ENCODE measurements at regions not wholly inside any gene's neighbourhood (a gene's known extent, or its start where the extent isn't known, plus 50 kb on each side); places are given as distances from the start of the nearest gene placed in this dataset.

DNA sequence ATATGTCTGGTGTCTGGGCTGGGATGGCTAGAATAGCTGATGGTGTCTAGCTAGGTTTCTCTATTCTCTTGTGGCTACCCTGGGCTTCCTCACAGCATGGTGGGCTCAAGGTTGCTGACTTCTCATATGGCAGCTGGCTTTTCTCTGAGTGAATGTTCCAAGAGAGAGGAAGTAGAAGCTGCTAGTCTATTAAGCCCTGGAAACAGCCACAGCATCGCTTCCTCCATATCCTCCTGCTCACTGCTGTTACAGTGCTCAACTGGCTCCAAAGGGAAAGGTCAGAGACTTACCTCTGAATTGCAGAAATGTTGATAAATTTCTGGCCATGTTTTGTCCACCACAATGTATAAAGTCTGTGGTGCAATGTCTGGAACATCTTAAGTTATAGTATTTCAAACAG lies 299.9 kb upstream of the ADAMTS9 start:
- H4K20me1 ChIP-seq (ENCODE audit: control insufficient read depth, insufficient read depth): no peaks in the 10 kb centered on the region
- RAD21 ChIA-PET (ENCODE audit: unreplicated experiment): no interaction called here
- no peaks in the 10 kb centered on the region for H3K9me3 ChIP-seq (replicated peaks; ENCODE audit: control insufficient read depth, insufficient read depth, low read length)
- H3K27ac ChIP-seq (ENCODE audit: control insufficient read depth, insufficient read depth): no peak overlapping the region
- ATAC-seq (no peak), DNase-seq (ENCODE audit: low read depth, low spot score) (no peak), FAIRE-seq (no peak)
- WGBS (ENCODE audit: insufficient coverage, insufficient replicate concordance, low lambda C conversion rate, missing lambda C conversion rate): 11% methylated on average over 1 of the region's 1 CpG
- in situ Hi-C loops (cut with MboI) (no loop called here), intact Hi-C loops (cut with micrococcal nuclease; ENCODE audit: unreplicated experiment) (no loop called here)
- H3K9ac ChIP-seq (ENCODE audit: control insufficient read depth, insufficient read depth, low read length): no peak overlapping the region
- POLR2A ChIA-PET: no interaction called here
- no peak overlapping the region for H3K4me2 ChIP-seq (ENCODE audit: control insufficient read depth, insufficient read depth)
- CTCF ChIA-PET: no interaction called here
- no peaks in the 10 kb centered on the region for H3K79me2 ChIP-seq (ENCODE audit: control insufficient read depth, insufficient read depth, low read length)
- no peak for TF ChIP-seq USF1 (IDR thresholded peaks at IDR 0.05; ENCODE audit: borderline replicate concordance, extremely low read length, insufficient read depth, low read depth, low read length)
- no peak for TF ChIP-seq CBX5 (IDR thresholded peaks at IDR 0.05; ENCODE audit: low read depth)
- TF ChIP-seq POU2F2 (IDR thresholded peaks at IDR 0.05; ENCODE audit: borderline replicate concordance, low read depth, low read length): no peak
- TF ChIP-seq CHD4 (IDR thresholded peaks at IDR 0.05): no peak
- TF ChIP-seq SIX5 (IDR thresholded peaks at IDR 0.05; ENCODE audit: low read depth, low read length, severe bottlenecking): no peak
- TF ChIP-seq HDAC2 (IDR thresholded peaks at IDR 0.05): no peak
- no peak for TF ChIP-seq JUND (IDR thresholded peaks at IDR 0.05; ENCODE audit: low read depth, low read length)
- no TSS peak for BruUV-seq (replicated peaks)
- no peaks in the 10 kb centered on the region for H3K4me1 ChIP-seq (ENCODE audit: control insufficient read depth, insufficient read depth, low read length)
- H2AFZ ChIP-seq (ENCODE audit: control insufficient read depth, low read depth, low read length): no peak overlapping the region
- no peak overlapping the region for H3K4me3 ChIP-seq
- H3K27me3 ChIP-seq (replicated peaks in 1 of 2; ENCODE audit: control insufficient read depth in 2 of 2, insufficient read depth in 2 of 2, low read length in 1 of 2): no peaks in the 10 kb centered on the region
- SMC1A ChIA-PET (ENCODE audit: uncharacterized antibody, unreplicated experiment): no interaction called here
- no peaks in the 10 kb centered on the region for H3K36me3 ChIP-seq (ENCODE audit: control insufficient read depth in 2 of 2, insufficient read depth in 2 of 2, low read length in 1 of 2)

DNA sequence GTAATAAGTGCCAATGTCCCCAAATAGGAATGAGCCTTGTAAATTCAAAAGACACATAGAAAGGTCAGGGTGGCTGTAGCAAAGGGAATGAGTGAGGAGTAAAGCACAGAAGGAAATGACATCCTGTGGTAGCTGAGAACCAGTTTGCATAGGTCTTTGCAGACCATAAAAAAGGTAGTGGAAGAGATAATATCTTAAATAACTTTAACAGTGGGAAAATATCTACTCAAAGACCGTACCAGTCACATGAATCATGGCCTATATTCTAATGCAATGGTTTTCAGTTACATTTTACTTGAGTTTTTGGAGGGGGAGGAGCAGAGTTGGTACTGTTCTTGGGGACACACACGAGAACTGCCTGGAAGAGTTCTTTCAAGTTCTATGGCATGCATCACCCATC lies 297.3 kb upstream of the ADAMTS9 start:
- ChIA-PET CTCF (no interaction called here), RAD21 (ENCODE audit: unreplicated experiment) (no interaction called here), POLR2A (no interaction called here), SMC1A (ENCODE audit: uncharacterized antibody, unreplicated experiment) (interaction anchor here (0.9 kb wide), 1 partner anchor 9 kb away, joined by 4 read pairs; no protein-coding TSS in a partner anchor)
- BruUV-seq (replicated peaks): no TSS peak
- Histone ChIP-seq H3K79me2 (ENCODE audit: control insufficient read depth, insufficient read depth, low read length) (no peaks in the 10 kb centered on the region), H4K20me1 (ENCODE audit: control insufficient read depth, insufficient read depth) (no peaks in the 10 kb centered on the region), H3K9me3 (replicated peaks; ENCODE audit: control insufficient read depth, insufficient read depth, low read length) (no peaks in the 10 kb centered on the region), H2AFZ (ENCODE audit: control insufficient read depth, low read depth, low read length) (no peak overlapping the region), H3K4me3 (no peak overlapping the region), H3K27me3 (replicated peaks in 1 of 2; ENCODE audit: control insufficient read depth in 2 of 2, insufficient read depth in 2 of 2, low read length in 1 of 2) (no peaks in the 10 kb centered on the region), H3K4me2 (ENCODE audit: control insufficient read depth, insufficient read depth) (no peak overlapping the region), H3K9ac (ENCODE audit: control insufficient read depth, insufficient read depth, low read length) (no peak overlapping the region), H3K4me1 (ENCODE audit: control insufficient read depth, insufficient read depth, low read length) (no peaks in the 10 kb centered on the region), H3K36me3 (ENCODE audit: control insufficient read depth in 2 of 2, insufficient read depth in 2 of 2, low read length in 1 of 2) (no peaks in the 10 kb centered on the region), H3K27ac (ENCODE audit: control insufficient read depth, insufficient read depth) (no peak overlapping the region)
- FAIRE-seq: no peak
- in situ Hi-C loops (cut with MboI): no loop called here
- ATAC-seq: no peak
- WGBS (ENCODE audit: insufficient coverage, insufficient replicate concordance, low lambda C conversion rate, missing lambda C conversion rate): 0% methylated on average over 2 of the region's 2 CpGs
- no peak for DNase-seq (ENCODE audit: low read depth, low spot score)
- intact Hi-C loops (cut with micrococcal nuclease; ENCODE audit: unreplicated experiment): no loop called here
- TF ChIP-seq ZNF592 (IDR thresholded peaks at IDR 0.05) (no peak), TBL1XR1 (IDR thresholded peaks at IDR 0.05; ENCODE audit: low read depth, low read length) (no peak), MTA3 (IDR thresholded peaks at IDR 0.05; ENCODE audit: borderline replicate concordance, low read length) (no peak), ASH2L (IDR thresholded peaks at IDR 0.05; ENCODE audit: borderline replicate concordance, low read depth) (no peak), LARP7 (IDR thresholded peaks at IDR 0.05) (no peak)

Data from GM12878 (cell line).